Activated T-cell treated with anti-CD3 and anti-CD28 coated beads, Interleukin-2, amount 50 U/mL, for 24 hours (primary cell): ENCODE measurements at regions not wholly inside any gene's neighbourhood (a gene's known extent, or its start where the extent isn't known, plus 50 kb on each side); places are given as distances from the start of the nearest gene placed in this dataset.
A peak's percentile ranks its signal among the peaks of the same experiment; 100 is the strongest.

Experiments used
- DNase-seq: peaks from one replicate; pipeline ENCODE4 v3.0.0-alpha.2; 2020
- H3K27ac Mint-ChIP-seq: 2 replicates; pipeline ENCODE4 v1.8.0; 2020; ENCODE audit warnings: mild to moderate bottlenecking, mixed read lengths
- H3K27me3 Mint-ChIP-seq: 2 replicates; pipeline ENCODE4 v1.8.0; 2020; ENCODE audit warnings: mixed read lengths
- H3K36me3 Mint-ChIP-seq: 2 replicates; pipeline ENCODE4 v1.8.0; 2020; ENCODE audit warnings: low read depth, mixed read lengths
- H3K4me1 Mint-ChIP-seq: 2 replicates; pipeline ENCODE4 v1.8.0; 2020; ENCODE audit warnings: low read depth, mixed read lengths
- H3K4me3 Mint-ChIP-seq: 2 replicates; pipeline ENCODE4 v1.8.0; 2020; ENCODE audit warnings: mild to moderate bottlenecking, moderate library complexity, mixed read lengths
- H3K9me3 Mint-ChIP-seq: 2 replicates; pipeline ENCODE4 v1.8.0; 2020; ENCODE audit warnings: mixed read lengths

GRCh38 chr6:142669471-142670351 is 275.3 kb downstream of the HIVEP2 start:
- H3K4me1 Mint-ChIP-seq: peaks cover 14% of the 10 kb centered on the region
- no peak overlapping the region for H3K4me3 Mint-ChIP-seq
- no peak overlapping the region for H3K27ac Mint-ChIP-seq
- no peaks in the 10 kb centered on the region for H3K36me3 Mint-ChIP-seq
- peaks cover 4% of the 10 kb centered on the region for H3K9me3 Mint-ChIP-seq
- no peaks in the 10 kb centered on the region for H3K27me3 Mint-ChIP-seq
- DNase-seq: no peak

GRCh38 chr6:142671791-142672190 is 273.2 kb downstream of the HIVEP2 start:
- H3K27ac Mint-ChIP-seq: no peak overlapping the region

GRCh38 chr6:142675517-142675916 is 269.5 kb downstream of the HIVEP2 start:
- peaks cover 4% of the 10 kb centered on the region for H3K9me3 Mint-ChIP-seq

More at GRCh38 chr6:142671791-142672190, 273.2 kb downstream of the HIVEP2 start:
- H3K36me3 Mint-ChIP-seq: no peaks in the 10 kb centered on the region
- peaks cover 9% of the 10 kb centered on the region for H3K4me1 Mint-ChIP-seq
- H3K4me3 Mint-ChIP-seq: no peak overlapping the region
- peaks cover 4% of the 10 kb centered on the region for H3K9me3 Mint-ChIP-seq
- peaks cover 2% of the 10 kb centered on the region for H3K27me3 Mint-ChIP-seq
- no peak for DNase-seq

GRCh38 chr6:142676027-142676443 is 268.9 kb downstream of the HIVEP2 start:
- H3K27ac Mint-ChIP-seq: no peak overlapping the region
- peaks cover 2% of the 10 kb centered on the region for H3K9me3 Mint-ChIP-seq
- DNase-seq: no peak
- H3K36me3 Mint-ChIP-seq: no peaks in the 10 kb centered on the region
- H3K27me3 Mint-ChIP-seq: peaks cover 2% of the 10 kb centered on the region
- H3K4me3 Mint-ChIP-seq: no peak overlapping the region
- peaks cover 20% of the 10 kb centered on the region for H3K4me1 Mint-ChIP-seq

More at GRCh38 chr6:142675517-142675916, 269.5 kb downstream of the HIVEP2 start:
- Mint-ChIP-seq H3K27me3 (peaks cover 2% of the 10 kb centered on the region), H3K36me3 (no peaks in the 10 kb centered on the region), H3K27ac (no peak overlapping the region), H3K4me3 (no peak overlapping the region), H3K4me1 (peaks cover 14% of the 10 kb centered on the region)
- DNase-seq: no peak

GRCh38 chr6:142676647-142677192 is 268.3 kb downstream of the HIVEP2 start:
- no peak overlapping the region for H3K27ac Mint-ChIP-seq
- H3K9me3 Mint-ChIP-seq: no peaks in the 10 kb centered on the region
- peaks cover 21% of the 10 kb centered on the region for H3K4me1 Mint-ChIP-seq
- no peaks in the 10 kb centered on the region for H3K36me3 Mint-ChIP-seq
- peaks cover 2% of the 10 kb centered on the region for H3K27me3 Mint-ChIP-seq
- no peak overlapping the region for H3K4me3 Mint-ChIP-seq
- DNase-seq: no peak

- Mint-ChIP-seq H3K4me1 (peaks cover 26% of the 10 kb centered on the region), H3K27me3 (peaks cover 2% of the 10 kb centered on the region)
- DNase-seq: no peak
Measured at GRCh38 chr6:142679907-142680700, 264.9 kb downstream of the HIVEP2 start.

GRCh38 chr6:142681099-142681498 is 263.9 kb downstream of the HIVEP2 start:
- no peaks in the 10 kb centered on the region for H3K9me3 Mint-ChIP-seq
- no peak for DNase-seq
- no peak overlapping the region for H3K27ac Mint-ChIP-seq
- H3K27me3 Mint-ChIP-seq: no peaks in the 10 kb centered on the region
- no peak overlapping the region for H3K4me3 Mint-ChIP-seq
- H3K4me1 Mint-ChIP-seq: peaks cover 36% of the 10 kb centered on the region
- no peaks in the 10 kb centered on the region for H3K36me3 Mint-ChIP-seq

More at GRCh38 chr6:142679907-142680700, 264.9 kb downstream of the HIVEP2 start:
- no peaks in the 10 kb centered on the region for H3K9me3 Mint-ChIP-seq
- no peaks in the 10 kb centered on the region for H3K36me3 Mint-ChIP-seq
- no peak overlapping the region for H3K4me3 Mint-ChIP-seq
- H3K27ac Mint-ChIP-seq: no peak overlapping the region

GRCh38 chr6:142682985-142683384 is 262.0 kb downstream of the HIVEP2 start:
- Mint-ChIP-seq H3K36me3 (no peaks in the 10 kb centered on the region), H3K4me3 (no peak overlapping the region), H3K9me3 (no peaks in the 10 kb centered on the region), H3K27ac (no peak overlapping the region), H3K27me3 (no peaks in the 10 kb centered on the region), H3K4me1 (peaks cover 46% of the 10 kb centered on the region)
- no peak for DNase-seq

- Mint-ChIP-seq H3K27me3 (no peaks in the 10 kb centered on the region), H3K4me1 (peaks cover 43% of the 10 kb centered on the region), H3K9me3 (no peaks in the 10 kb centered on the region), H3K36me3 (no peaks in the 10 kb centered on the region), H3K4me3 (no peak overlapping the region), H3K27ac (no peak overlapping the region)
- DNase-seq: no peak
Measured at GRCh38 chr6:142683714-142684141, 261.2 kb downstream of the HIVEP2 start.

- Mint-ChIP-seq H3K27ac (no peak overlapping the region), H3K36me3 (no peaks in the 10 kb centered on the region), H3K27me3 (no peaks in the 10 kb centered on the region), H3K4me1 (peaks cover 41% of the 10 kb centered on the region), H3K4me3 (no peak overlapping the region), H3K9me3 (no peaks in the 10 kb centered on the region)
- DNase-seq: no peak
Measured at GRCh38 chr6:142684371-142684770, 260.6 kb downstream of the HIVEP2 start.

- DNase-seq: no peak
- Mint-ChIP-seq H3K9me3 (no peaks in the 10 kb centered on the region), H3K4me1 (peaks cover 27% of the 10 kb centered on the region), H3K36me3 (no peaks in the 10 kb centered on the region), H3K27ac (no peak overlapping the region), H3K4me3 (no peak overlapping the region), H3K27me3 (no peaks in the 10 kb centered on the region)
Measured at GRCh38 chr6:142685852-142686506, 259.0 kb downstream of the HIVEP2 start.

- Mint-ChIP-seq H3K36me3 (no peaks in the 10 kb centered on the region), H3K27ac (no peak overlapping the region), H3K9me3 (no peaks in the 10 kb centered on the region), H3K4me3 (no peak overlapping the region), H3K4me1 (peaks cover 24% of the 10 kb centered on the region), H3K27me3 (no peaks in the 10 kb centered on the region)
- DNase-seq: no peak
Measured at GRCh38 chr6:142686507-142686887, 258.5 kb downstream of the HIVEP2 start.

GRCh38 chr6:142692942-142693341 is 252.0 kb downstream of the HIVEP2 start:
- Mint-ChIP-seq H3K27me3 (no peaks in the 10 kb centered on the region), H3K4me1 (peaks cover 27% of the 10 kb centered on the region), H3K4me3 (no peak overlapping the region), H3K9me3 (no peaks in the 10 kb centered on the region), H3K36me3 (no peaks in the 10 kb centered on the region), H3K27ac (peak overlapping the region; percentile 66)
- peak; percentile 76 for DNase-seq

GRCh38 chr6:142693441-142693840 is 251.5 kb downstream of the HIVEP2 start:
- Mint-ChIP-seq H3K36me3 (no peaks in the 10 kb centered on the region), H3K9me3 (no peaks in the 10 kb centered on the region), H3K4me3 (no peak overlapping the region), H3K27me3 (no peaks in the 10 kb centered on the region), H3K27ac (no peak overlapping the region), H3K4me1 (peaks cover 27% of the 10 kb centered on the region)
- DNase-seq: no peak
